Erythroblast (primary cell): ENCODE measurements at regions not wholly inside any gene's neighbourhood (a gene's known extent, or its start where the extent isn't known, plus 50 kb on each side); places are given as distances from the start of the nearest gene placed in this dataset.

Experiments used
- GATA1 ChIP-seq: IDR thresholded peaks from 2 replicates; pipeline ENCODE4 v1.6.1; 2011; ENCODE audit warnings: low read depth, mild to moderate bottlenecking, control low read depth, low read length, moderate library complexity
- POLR2A ChIP-seq: IDR thresholded peaks from 2 replicates; pipeline ENCODE4 v1.6.1; 2011; ENCODE audit warnings: mild to moderate bottlenecking, low read length

DNA sequence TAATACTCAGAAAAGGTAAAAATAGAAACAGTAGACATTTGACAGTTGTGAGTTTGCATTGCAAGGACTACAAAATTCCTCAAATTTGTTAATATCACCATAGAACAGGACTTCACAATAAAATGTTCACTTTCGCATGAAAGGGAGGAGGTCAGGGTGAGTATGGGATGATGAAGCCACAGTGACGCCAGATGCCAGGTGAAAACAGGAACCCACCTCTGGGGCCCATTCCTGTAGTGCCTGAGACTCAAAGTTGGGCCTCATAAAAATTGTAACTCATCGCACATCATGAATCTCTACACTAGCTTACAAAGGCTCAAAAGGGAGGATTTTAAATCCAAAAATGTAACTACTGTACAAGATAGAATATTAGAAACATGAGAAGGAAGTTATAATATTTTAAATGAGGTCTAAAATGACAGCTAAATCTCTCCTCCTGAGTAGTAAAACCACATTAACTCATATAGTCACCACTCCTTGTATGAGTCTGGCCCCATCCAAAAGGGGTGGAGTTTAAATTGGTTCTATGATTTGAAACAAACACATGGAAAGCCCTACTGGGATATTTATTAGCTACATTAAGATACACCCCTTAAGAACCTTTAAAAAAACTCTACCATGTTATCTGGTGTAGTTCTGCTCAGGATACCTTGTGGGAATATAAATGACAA, 93.7 kb downstream of the ETS2 start:
- TF ChIP-seq POLR2A (no peak), GATA1 (no peak)
